ENCODE measurements at regions not wholly inside any gene's neighbourhood (a gene's known extent, or its start where the extent isn't known, plus 50 kb on each side); places are given as distances from the start of the nearest gene placed in this dataset.

GRCh38 chr21:20020026-20020425 is 978.2 kb upstream of the NCAM2 start:
- TF ChIP-seq CTCF (conservative IDR thresholded peaks at IDR 0.05) (no peak), ZFX (IDR thresholded peaks at IDR 0.05) (no peak)
